GM23338 (cell line): ENCODE measurements at regions not wholly inside any gene's neighbourhood (a gene's known extent, or its start where the extent isn't known, plus 50 kb on each side); places are given as distances from the start of the nearest gene placed in this dataset.
"Not testable (repeated sequence)": the region's sequence is repeated elsewhere in the genome, so short reads cannot be mapped to it uniquely, and the experiment has no call there.

Experiments used
- ATAC-seq: fragments of 200-7000 bp; cut with Tn5 transposase; 3 replicates; pipeline ENCODE4 v1.9.1; 2020
- DNase-seq: peaks from one replicate; pipeline ENCODE4 v3.0.0-alpha.2; 2015; ENCODE audit warnings: low spot score
- H2AFZ ChIP-seq: fragments of 200-600 bp; sonication (generic); 2 replicates; pipeline ENCODE4 v1.8.0; 2016; ENCODE audit warnings: antibody characterized with exemption, mild to moderate bottlenecking, moderate library complexity
- H3F3A ChIP-seq: fragments of 200-600 bp; sonication (generic); replicated peaks from 2 replicates; pipeline ENCODE4 v1.8.0; 2017; ENCODE audit warnings: antibody characterized with exemption, mixed run types, low read depth
- H3K27ac ChIP-seq: fragments of 200-600 bp; sonication (generic); 2 replicates; pipeline ENCODE4 v1.6.1; 2016; ENCODE audit warnings: low read depth
- H3K27me3 ChIP-seq: fragments of 200-600 bp; sonication (generic); 2 replicates; pipeline ENCODE4 v1.8.0; 2016; ENCODE audit warnings: mild to moderate bottlenecking, mixed run types, moderate library complexity; ENCODE audit not compliant: insufficient read depth
- H3K36me3 ChIP-seq: fragments of 200-600 bp; sonication (generic); 2 replicates; pipeline ENCODE4 v1.8.0; 2016; ENCODE audit warnings: mild to moderate bottlenecking; ENCODE audit not compliant: insufficient read depth
- H3K4me1 ChIP-seq: fragments of 200-600 bp; sonication (generic); 2 replicates; pipeline ENCODE4 v1.8.0; 2016; ENCODE audit warnings: mild to moderate bottlenecking, moderate library complexity; ENCODE audit not compliant: insufficient read depth
- H3K4me2 ChIP-seq: fragments of 200-600 bp; sonication (generic); 2 replicates; pipeline ENCODE4 v1.7.1; 2017; ENCODE audit warnings: mixed run types
- H3K4me3 ChIP-seq: fragments of 200-600 bp; sonication (generic); 2 replicates; pipeline ENCODE4 v1.6.1; 2016; ENCODE audit warnings: mixed run types
- H3K79me2 ChIP-seq: fragments of 200-600 bp; sonication (generic); replicated peaks from 2 replicates; pipeline ENCODE4 v1.8.0; 2017; ENCODE audit warnings: mild to moderate bottlenecking; ENCODE audit not compliant: insufficient read depth
- H3K9me2 ChIP-seq: fragments of 200-600 bp; sonication (generic); 2 replicates; pipeline ENCODE4 v1.8.0; 2017; ENCODE audit not compliant: insufficient read depth
- H4K20me1 ChIP-seq: fragments of 200-600 bp; sonication (generic); replicated peaks from 2 replicates; pipeline ENCODE4 v1.8.0; 2017; ENCODE audit warnings: mild to moderate bottlenecking; ENCODE audit not compliant: insufficient read depth
- H3K27ac Mint-ChIP-seq: 2 replicates; pipeline ENCODE4 v1.8.0; 2020; ENCODE audit warnings: inconsistent platforms, mild to moderate bottlenecking, moderate library complexity, mixed read lengths
- H3K27me3 Mint-ChIP-seq: 3 replicates; pipeline ENCODE4 v1.8.0; 2022; ENCODE audit warnings: low read depth, mild to moderate bottlenecking, moderate library complexity, mixed read lengths, inconsistent platforms; ENCODE audit not compliant: insufficient read depth, poor library complexity
- H3K36me3 Mint-ChIP-seq: 3 replicates; pipeline ENCODE4 v1.8.0; 2021; ENCODE audit warnings: low read depth, mild to moderate bottlenecking, inconsistent platforms, moderate library complexity, mixed read lengths
- H3K4me1 Mint-ChIP-seq: 3 replicates; pipeline ENCODE4 v1.8.0; 2020; ENCODE audit warnings: mild to moderate bottlenecking, inconsistent platforms, mixed read lengths
- H3K4me3 Mint-ChIP-seq: 3 replicates; pipeline ENCODE4 v1.8.0; 2021; ENCODE audit warnings: moderate library complexity, mild to moderate bottlenecking, inconsistent platforms, mixed read lengths
- H3K9me3 Mint-ChIP-seq: 3 replicates; pipeline ENCODE4 v1.8.0; 2020; ENCODE audit warnings: moderate library complexity, mild to moderate bottlenecking, inconsistent platforms, mixed read lengths
- CREB1 ChIP-seq: fragments of 250-450 bp; sonication (Bioruptor Pico); IDR thresholded peaks from 2 replicates; pipeline ENCODE4 v1.5.0; 2020; ENCODE audit warnings: low read depth, mild to moderate bottlenecking, moderate library complexity
- ETS1 ChIP-seq: IDR thresholded peaks from 2 replicates; pipeline ENCODE4 v1.6.1; 2016; ENCODE audit warnings: antibody characterized with exemption
- EZH2phosphoT487 ChIP-seq: fragments of 200-600 bp; sonication (generic); IDR thresholded peaks from one replicate; pipeline ENCODE4 v1.8.1; 2018; ENCODE audit warnings: antibody characterized with exemption; ENCODE audit not compliant: unreplicated experiment
- NANOG ChIP-seq: IDR thresholded peaks from 2 replicates; pipeline ENCODE4 v1.6.1; 2016; ENCODE audit warnings: antibody characterized with exemption, borderline replicate concordance
- POLR2AphosphoS5 ChIP-seq: IDR thresholded peaks from 2 replicates; pipeline ENCODE4 v1.6.1; 2016; ENCODE audit warnings: antibody characterized with exemption, low read depth
- REST ChIP-seq: IDR thresholded peaks from one replicate; pipeline ENCODE4 v1.6.1; 2018; ENCODE audit warnings: antibody characterized with exemption; ENCODE audit not compliant: unreplicated experiment
- ZNF331 ChIP-seq: fragments of 250-450 bp; sonication (Bioruptor Pico); IDR thresholded peaks from 2 replicates; pipeline ENCODE4 v1.5.0; 2020; ENCODE audit warnings: low read depth, mild to moderate bottlenecking, moderate library complexity
- ZNF462 ChIP-seq: fragments of 250-450 bp; sonication (Bioruptor Pico); IDR thresholded peaks from 2 replicates; pipeline ENCODE4 v1.5.0; 2020; ENCODE audit warnings: mild to moderate bottlenecking, moderate library complexity

GRCh38 chr2:114368705-114369104 lies 73.7 kb upstream of the DPP10 start:
- no peaks in the 10 kb centered on the region for H4K20me1 ChIP-seq
- H3K27ac ChIP-seq, result no peak overlapping the region
- Mint-ChIP-seq H3K27ac (no peak overlapping the region), H3K36me3 (peaks cover 28% of the 10 kb centered on the region), H3K4me3 (no peak overlapping the region), H3K9me3 (peaks cover 46% of the 10 kb centered on the region), H3K4me1 (no peaks in the 10 kb centered on the region), H3K27me3 (no peaks in the 10 kb centered on the region)
- no peak overlapping the region for H2AFZ ChIP-seq
- ATAC-seq (no peak), DNase-seq (no peak)
- H3K27me3 ChIP-seq, result no peaks in the 10 kb centered on the region
- no peaks in the 10 kb centered on the region for H3F3A ChIP-seq
- no peaks in the 10 kb centered on the region for H3K4me1 ChIP-seq
- TF ChIP-seq EZH2phosphoT487 (no peak), ZNF462 (CRISPR knock-in tag) (no peak), ETS1 (no peak), CREB1 (no peak), POLR2AphosphoS5 (no peak), NANOG (no peak), ZNF331 (no peak), REST (no peak)
- H3K36me3 ChIP-seq, result no peaks in the 10 kb centered on the region; the same call in 1 of the 2 replicates
- no peaks in the 10 kb centered on the region for H3K9me2 ChIP-seq
- H3K79me2 ChIP-seq, result no peaks in the 10 kb centered on the region
- H3K4me3 ChIP-seq, result no peak overlapping the region
- no peak overlapping the region for H3K4me2 ChIP-seq

- not testable (repeated sequence) for H4K20me1 ChIP-seq, H3K27me3 ChIP-seq, H3K27me3 Mint-ChIP-seq, DNase-seq, H3K4me3 ChIP-seq, H3K9me2 ChIP-seq, H3K27ac Mint-ChIP-seq, ATAC-seq, H3K4me1 ChIP-seq, H3K36me3 ChIP-seq, H3K4me2 ChIP-seq, H3K4me3 Mint-ChIP-seq, H3F3A ChIP-seq, H3K27ac ChIP-seq, H3K4me1 Mint-ChIP-seq, H2AFZ ChIP-seq, H3K79me2 ChIP-seq
- H3K9me3 Mint-ChIP-seq, result peaks cover 38% of the 10 kb centered on the region
- H3K36me3 Mint-ChIP-seq, result peaks cover 26% of the 10 kb centered on the region
Measured at GRCh38 chr2:114371721-114372120, 70.7 kb upstream of the DPP10 start.
